Mononuclear cell (primary cell): ENCODE measurements at regions not wholly inside any gene's neighbourhood (a gene's known extent, or its start where the extent isn't known, plus 50 kb on each side); places are given as distances from the start of the nearest gene placed in this dataset.

Source experiments
- H3K27me3 ChIP-seq: 2 replicates; pipeline ENCODE4 v1.6.0; 2011; ENCODE audit warnings: low read length, control low read depth; ENCODE audit not compliant: insufficient read depth
- H3K4me1 ChIP-seq: 2 replicates; pipeline ENCODE4 v1.5.1; 2011; ENCODE audit warnings: mild to moderate bottlenecking, low read length, control low read depth; ENCODE audit not compliant: insufficient read depth
- H3K4me3 ChIP-seq: 2 replicates; pipeline ENCODE4 v1.5.1; 2011; ENCODE audit warnings: mild to moderate bottlenecking, low read length, moderate library complexity
- H3K9me3 ChIP-seq: 2 replicates; pipeline ENCODE4 v1.5.1; 2011; ENCODE audit warnings: low read depth, mild to moderate bottlenecking, control low read depth, low read length

- Histone ChIP-seq H3K27me3 (no peaks in the 10 kb centered on the region), H3K4me3 (no peak overlapping the region), H3K4me1 (no peaks in the 10 kb centered on the region), H3K9me3 (no peaks in the 10 kb centered on the region)
Measured at GRCh38 chr4:141435446-141436225, 200.7 kb upstream of the IL15 start.

- Histone ChIP-seq H3K4me1 (no peaks in the 10 kb centered on the region), H3K27me3 (no peaks in the 10 kb centered on the region), H3K4me3 (no peak overlapping the region), H3K9me3 (no peaks in the 10 kb centered on the region)
Measured at GRCh38 chr4:141439223-141439622, 197.2 kb upstream of the IL15 start.

- H3K27me3 ChIP-seq: no peaks in the 10 kb centered on the region
- no peaks in the 10 kb centered on the region for H3K4me1 ChIP-seq
- no peak overlapping the region for H3K4me3 ChIP-seq
- no peaks in the 10 kb centered on the region for H3K9me3 ChIP-seq
Measured at GRCh38 chr4:141447761-141448160, 188.6 kb upstream of the IL15 start.

GRCh38 chr4:141448490-141448889 lies 187.9 kb upstream of the IL15 start:
- no peak overlapping the region for H3K4me3 ChIP-seq
- no peaks in the 10 kb centered on the region for H3K9me3 ChIP-seq
- H3K4me1 ChIP-seq: no peaks in the 10 kb centered on the region
- no peaks in the 10 kb centered on the region for H3K27me3 ChIP-seq

GRCh38 chr4:141449927-141450326 lies 186.5 kb upstream of the IL15 start:
- no peaks in the 10 kb centered on the region for H3K9me3 ChIP-seq
- no peak overlapping the region for H3K4me3 ChIP-seq
- no peaks in the 10 kb centered on the region for H3K4me1 ChIP-seq
- no peaks in the 10 kb centered on the region for H3K27me3 ChIP-seq

- H3K4me3 ChIP-seq: no peak overlapping the region
- no peaks in the 10 kb centered on the region for H3K27me3 ChIP-seq
- H3K9me3 ChIP-seq: no peaks in the 10 kb centered on the region
- peaks cover 4% of the 10 kb centered on the region for H3K4me1 ChIP-seq
Measured at GRCh38 chr4:141455651-141456050, 180.7 kb upstream of the IL15 start.

- no peaks in the 10 kb centered on the region for H3K27me3 ChIP-seq
- peaks cover 4% of the 10 kb centered on the region for H3K4me1 ChIP-seq
- H3K9me3 ChIP-seq: no peaks in the 10 kb centered on the region
- H3K4me3 ChIP-seq: no peak overlapping the region
Measured at GRCh38 chr4:141457653-141458052, 178.7 kb upstream of the IL15 start.

GRCh38 chr4:141458501-141458900 lies 177.9 kb upstream of the IL15 start:
- Histone ChIP-seq H3K4me1 (peaks cover 4% of the 10 kb centered on the region), H3K4me3 (no peak overlapping the region), H3K9me3 (no peaks in the 10 kb centered on the region)

GRCh38 chr4:141459020-141459419 lies 177.4 kb upstream of the IL15 start:
- H3K27me3 ChIP-seq: no peaks in the 10 kb centered on the region
- H3K4me3 ChIP-seq: no peak overlapping the region
- no peaks in the 10 kb centered on the region for H3K9me3 ChIP-seq
- H3K4me1 ChIP-seq: peaks cover 4% of the 10 kb centered on the region

More at GRCh38 chr4:141458501-141458900, 177.9 kb upstream of the IL15 start:
- no peaks in the 10 kb centered on the region for H3K27me3 ChIP-seq

- no peaks in the 10 kb centered on the region for H3K27me3 ChIP-seq
- no peaks in the 10 kb centered on the region for H3K9me3 ChIP-seq
- peaks cover 4% of the 10 kb centered on the region for H3K4me1 ChIP-seq
- no peak overlapping the region for H3K4me3 ChIP-seq
Measured at GRCh38 chr4:141462361-141462760, 174.0 kb upstream of the IL15 start.

- H3K9me3 ChIP-seq: no peaks in the 10 kb centered on the region
- no peaks in the 10 kb centered on the region for H3K27me3 ChIP-seq
- no peak overlapping the region for H3K4me3 ChIP-seq
- H3K4me1 ChIP-seq: peaks cover under 1% of the 10 kb centered on the region
Measured at GRCh38 chr4:141463678-141464077, 172.7 kb upstream of the IL15 start.

GRCh38 chr4:141464366-141464765 lies 172.0 kb upstream of the IL15 start:
- no peak overlapping the region for H3K4me3 ChIP-seq
- H3K27me3 ChIP-seq: no peaks in the 10 kb centered on the region
- no peaks in the 10 kb centered on the region for H3K4me1 ChIP-seq
- H3K9me3 ChIP-seq: no peaks in the 10 kb centered on the region

GRCh38 chr4:141465171-141465570 lies 171.2 kb upstream of the IL15 start:
- Histone ChIP-seq H3K4me1 (no peaks in the 10 kb centered on the region), H3K4me3 (no peak overlapping the region), H3K9me3 (no peaks in the 10 kb centered on the region), H3K27me3 (no peaks in the 10 kb centered on the region)

- Histone ChIP-seq H3K27me3 (no peaks in the 10 kb centered on the region), H3K9me3 (no peaks in the 10 kb centered on the region), H3K4me3 (no peak overlapping the region), H3K4me1 (no peaks in the 10 kb centered on the region)
Measured at GRCh38 chr4:141467225-141467624, 169.2 kb upstream of the IL15 start.

- no peaks in the 10 kb centered on the region for H3K9me3 ChIP-seq
- no peak overlapping the region for H3K4me3 ChIP-seq
- no peaks in the 10 kb centered on the region for H3K4me1 ChIP-seq
- H3K27me3 ChIP-seq: no peaks in the 10 kb centered on the region
Measured at GRCh38 chr4:141469392-141469791, 167.0 kb upstream of the IL15 start.

GRCh38 chr4:141473026-141473540 lies 163.3 kb upstream of the IL15 start:
- H3K9me3 ChIP-seq: no peaks in the 10 kb centered on the region
- no peak overlapping the region for H3K4me3 ChIP-seq
- H3K4me1 ChIP-seq: no peaks in the 10 kb centered on the region
- no peaks in the 10 kb centered on the region for H3K27me3 ChIP-seq
